OCI-LY3 (cell line): ENCODE measurements at regions not wholly inside any gene's neighbourhood (a gene's known extent, or its start where the extent isn't known, plus 50 kb on each side); places are given as distances from the start of the nearest gene placed in this dataset.

Experiments
- H2AFZ ChIP-seq: fragments of 200-600, 300-600 bp; shearing (Covaris generic); 2 replicates; pipeline ENCODE4 v1.6.0; 2014; ENCODE audit warnings: antibody characterized with exemption, low read depth, low read length
- H3K27ac ChIP-seq: fragments of 200-600, 300-600 bp; sonication (generic); 2 replicates; pipeline ENCODE4 v1.5.1; 2014; ENCODE audit warnings: mild to moderate bottlenecking, low read length, moderate library complexity, mixed read lengths
- H3K27me3 ChIP-seq: fragments of 200-600, 300-600 bp; sonication (generic); 2 replicates; pipeline ENCODE4 v1.6.1; 2014; ENCODE audit warnings: low read depth, low read length, mixed read lengths
- H3K36me3 ChIP-seq: fragments of 200-600, 300-600 bp; sonication (generic); replicated peaks from 2 replicates; pipeline ENCODE3; 2014; ENCODE audit warnings: low read depth, low read length, mixed read lengths
- H3K4me1 ChIP-seq: fragments of 300-600, 200-600 bp; sonication (generic); 2 replicates; pipeline ENCODE4 v1.6.1; 2014; ENCODE audit warnings: low read length, mixed read lengths
- H3K4me2 ChIP-seq: fragments of 200-600, 300-600 bp; sonication (generic); 2 replicates; pipeline ENCODE4 v1.6.1; 2014; ENCODE audit warnings: low read length, mixed read lengths
- H3K4me3 ChIP-seq: fragments of 300-600, 200-600 bp; sonication (generic); 2 replicates; pipeline ENCODE4 v1.5.1; 2014; ENCODE audit warnings: antibody characterized with exemption, mild to moderate bottlenecking, low read length, moderate library complexity
- H3K79me2 ChIP-seq: fragments of 300-600, 200-600 bp; shearing (Covaris generic); 2 replicates; pipeline ENCODE4 v1.6.1; 2014; ENCODE audit warnings: mild to moderate bottlenecking, low read length, mixed read lengths
- H3K9ac ChIP-seq: fragments of 300-600, 200-600 bp; shearing (Covaris generic); 2 replicates; pipeline ENCODE4 v1.6.0; 2014; ENCODE audit warnings: mild to moderate bottlenecking, low read length, moderate library complexity
- H3K9me3 ChIP-seq: fragments of 200-600, 300-600 bp; shearing (Covaris generic); 2 replicates; pipeline ENCODE4 v1.6.1; 2014; ENCODE audit warnings: low read length, mixed read lengths; ENCODE audit not compliant: insufficient read depth
- H4K20me1 ChIP-seq: fragments of 200-600, 300-600 bp; sonication (generic); 2 replicates; pipeline ENCODE4 v1.6.1; 2016; ENCODE audit warnings: low read length, mixed read lengths; ENCODE audit not compliant: insufficient read depth
- EZH2phosphoT487 ChIP-seq: fragments of 200-600 bp; shearing (Covaris generic); IDR thresholded peaks from 2 replicates; pipeline ENCODE4 v1.6.1; 2018; ENCODE audit warnings: antibody characterized with exemption, mixed run types, low read depth
- TF ChIP-seq, protein P1 (sequence below): fragments of 200-600, 300-600 bp; sonication (generic); IDR thresholded peaks from 2 replicates; pipeline ENCODE4 v1.5.1; 2014; ENCODE audit warnings: antibody characterized with exemption, low read length, low read depth

DNA sequence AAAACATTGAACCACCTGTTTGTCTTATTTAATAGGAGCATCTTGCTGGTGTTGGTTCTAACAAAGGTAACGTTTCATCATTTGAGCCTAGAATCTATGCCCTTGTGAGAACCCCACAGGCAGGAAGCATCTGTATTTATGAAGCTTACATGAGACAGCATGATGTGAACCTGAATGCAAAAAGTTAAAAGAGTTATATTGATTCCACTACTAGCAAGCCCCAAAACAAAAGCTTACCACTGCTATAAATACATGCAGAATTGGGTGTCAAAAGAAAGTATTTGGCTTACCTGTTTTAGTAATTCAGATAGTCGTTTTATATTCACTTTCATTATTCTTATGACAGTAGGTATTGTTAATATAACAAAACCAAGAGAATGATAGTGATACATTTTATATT is 301.2 kb upstream of the ADGRL2 start:
- TF ChIP-seq EZH2phosphoT487 = no peak
- TF ChIP-seq, protein P1, sequence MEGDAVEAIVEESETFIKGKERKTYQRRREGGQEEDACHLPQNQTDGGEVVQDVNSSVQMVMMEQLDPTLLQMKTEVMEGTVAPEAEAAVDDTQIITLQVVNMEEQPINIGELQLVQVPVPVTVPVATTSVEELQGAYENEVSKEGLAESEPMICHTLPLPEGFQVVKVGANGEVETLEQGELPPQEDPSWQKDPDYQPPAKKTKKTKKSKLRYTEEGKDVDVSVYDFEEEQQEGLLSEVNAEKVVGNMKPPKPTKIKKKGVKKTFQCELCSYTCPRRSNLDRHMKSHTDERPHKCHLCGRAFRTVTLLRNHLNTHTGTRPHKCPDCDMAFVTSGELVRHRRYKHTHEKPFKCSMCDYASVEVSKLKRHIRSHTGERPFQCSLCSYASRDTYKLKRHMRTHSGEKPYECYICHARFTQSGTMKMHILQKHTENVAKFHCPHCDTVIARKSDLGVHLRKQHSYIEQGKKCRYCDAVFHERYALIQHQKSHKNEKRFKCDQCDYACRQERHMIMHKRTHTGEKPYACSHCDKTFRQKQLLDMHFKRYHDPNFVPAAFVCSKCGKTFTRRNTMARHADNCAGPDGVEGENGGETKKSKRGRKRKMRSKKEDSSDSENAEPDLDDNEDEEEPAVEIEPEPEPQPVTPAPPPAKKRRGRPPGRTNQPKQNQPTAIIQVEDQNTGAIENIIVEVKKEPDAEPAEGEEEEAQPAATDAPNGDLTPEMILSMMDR = no peak
- no peak overlapping the region for H3K4me2 ChIP-seq
- no peaks in the 10 kb centered on the region for H3K36me3 ChIP-seq
- H3K9me3 ChIP-seq = no peaks in the 10 kb centered on the region
- no peaks in the 10 kb centered on the region for H3K4me1 ChIP-seq
- no peak overlapping the region for H3K4me3 ChIP-seq
- no peaks in the 10 kb centered on the region for H4K20me1 ChIP-seq
- H3K79me2 ChIP-seq = no peaks in the 10 kb centered on the region
- H2AFZ ChIP-seq = no peak overlapping the region
- no peak overlapping the region for H3K27ac ChIP-seq
- H3K9ac ChIP-seq = no peak overlapping the region
- H3K27me3 ChIP-seq = no peaks in the 10 kb centered on the region

GRCh38 chr1:81498471-81499462 is 302.0 kb upstream of the ADGRL2 start:
- no peak overlapping the region for H3K9ac ChIP-seq
- TF ChIP-seq, protein P1 = no peak
- no peak for TF ChIP-seq EZH2phosphoT487
- H3K79me2 ChIP-seq = no peaks in the 10 kb centered on the region
- no peaks in the 10 kb centered on the region for H3K27me3 ChIP-seq
- H3K27ac ChIP-seq = no peak overlapping the region
- no peak overlapping the region for H3K4me2 ChIP-seq
- H3K9me3 ChIP-seq = no peaks in the 10 kb centered on the region
- no peaks in the 10 kb centered on the region for H3K4me1 ChIP-seq
- no peaks in the 10 kb centered on the region for H4K20me1 ChIP-seq
- no peak overlapping the region for H3K4me3 ChIP-seq
- no peak overlapping the region for H2AFZ ChIP-seq
- H3K36me3 ChIP-seq = no peaks in the 10 kb centered on the region

GRCh38 chr1:81496349-81496748 is 304.4 kb upstream of the ADGRL2 start:
- H3K9ac ChIP-seq = no peak overlapping the region
- H3K27ac ChIP-seq = no peak overlapping the region
- no peak overlapping the region for H3K4me3 ChIP-seq
- no peaks in the 10 kb centered on the region for H3K79me2 ChIP-seq
- TF ChIP-seq, protein P1 = no peak
- no peaks in the 10 kb centered on the region for H4K20me1 ChIP-seq
- no peaks in the 10 kb centered on the region for H3K27me3 ChIP-seq
- H3K4me2 ChIP-seq = no peak overlapping the region
- H3K9me3 ChIP-seq = no peaks in the 10 kb centered on the region
- H2AFZ ChIP-seq = no peak overlapping the region
- no peaks in the 10 kb centered on the region for H3K4me1 ChIP-seq
- H3K36me3 ChIP-seq = no peaks in the 10 kb centered on the region

DNA sequence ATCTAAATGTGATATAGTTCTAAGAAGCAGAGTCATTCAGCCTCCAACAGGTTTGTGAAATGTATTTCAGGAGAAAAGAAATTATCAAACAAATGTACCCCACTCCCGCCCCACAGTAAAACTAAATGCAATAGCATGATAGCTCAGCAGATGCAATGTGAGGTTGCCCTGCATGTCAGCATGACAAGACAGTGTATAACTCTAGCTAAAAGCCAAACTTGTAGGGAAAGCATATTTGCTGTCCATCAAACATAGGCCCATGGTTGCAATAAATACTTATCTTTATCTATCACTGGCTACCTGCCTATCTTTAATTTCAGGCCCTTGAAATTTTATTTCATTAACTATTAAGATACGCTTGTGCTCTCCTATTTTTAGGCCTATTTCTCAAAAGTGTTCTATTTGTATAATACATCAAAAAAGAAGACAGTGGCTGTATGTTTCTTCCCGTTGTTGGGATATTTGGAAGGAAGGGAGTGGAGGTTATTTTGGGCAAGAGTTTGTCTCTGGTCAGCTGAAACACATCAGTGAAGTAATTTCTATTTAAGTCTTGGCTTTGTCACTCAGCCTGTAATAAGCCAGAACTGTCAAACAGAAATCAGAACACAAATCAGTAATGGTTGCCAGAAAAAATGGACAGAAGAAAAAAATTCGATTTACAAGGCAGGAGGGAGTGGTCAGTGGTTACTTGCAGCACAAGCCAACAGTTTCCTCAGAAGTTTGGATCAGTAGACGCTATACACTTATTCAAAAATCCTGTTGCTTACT is 307.4 kb upstream of the ADGRL2 start:
- Histone ChIP-seq H3K9me3 (no peaks in the 10 kb centered on the region), H3K9ac (no peak overlapping the region), H3K27me3 (no peaks in the 10 kb centered on the region), H3K79me2 (no peaks in the 10 kb centered on the region), H4K20me1 (no peaks in the 10 kb centered on the region), H3K4me3 (no peak overlapping the region), H3K4me2 (no peak overlapping the region), H3K4me1 (no peaks in the 10 kb centered on the region), H2AFZ (no peak overlapping the region), H3K36me3 (no peaks in the 10 kb centered on the region), H3K27ac (no peak overlapping the region)
- TF ChIP-seq EZH2phosphoT487 = no peak
- TF ChIP-seq, protein P1 = no peak
